ENCODE measurements at regions not wholly inside any gene's neighbourhood (a gene's known extent, or its start where the extent isn't known, plus 50 kb on each side); places are given as distances from the start of the nearest gene placed in this dataset.
"Not testable (repeated sequence)": the region's sequence is repeated elsewhere in the genome, so short reads cannot be mapped to it uniquely, and the experiment has no call there.

DNA sequence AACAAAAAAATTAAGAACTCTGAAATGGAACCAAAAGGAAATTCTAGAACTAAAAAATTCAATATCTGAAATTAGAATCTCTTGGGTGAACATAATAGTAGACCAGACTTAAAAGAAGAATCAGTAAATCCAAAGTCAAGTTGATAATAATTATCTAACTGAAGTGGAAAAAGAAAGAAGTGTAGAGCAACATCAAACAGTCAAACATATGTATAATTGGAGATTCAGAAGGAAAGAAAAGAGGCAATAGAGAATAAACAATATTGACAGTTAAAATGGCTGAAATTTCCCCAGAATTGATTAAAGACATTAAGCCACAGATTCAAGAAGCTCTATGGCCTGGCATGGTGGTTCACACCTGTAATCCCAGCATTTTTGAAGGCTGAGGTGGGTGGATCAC is 383.6 kb downstream of the PREX1 start:
- Histone ChIP-seq H3K27ac (ENCODE audit: low read length) (no peak overlapping the region), H3K4me3 (ENCODE audit: low read length) (no peak overlapping the region), H3K36me3 (ENCODE audit: control insufficient read depth, insufficient read depth, low read length) (no peaks in the 10 kb centered on the region), H3K27me3 (ENCODE audit: control insufficient read depth, insufficient read depth, low read length) (no peaks in the 10 kb centered on the region), H3K4me1 (ENCODE audit: control insufficient read depth, insufficient read depth, low read length) (no peaks in the 10 kb centered on the region), H3K9me3 (ENCODE audit: control insufficient read depth, insufficient read depth, low read length) (no peaks in the 10 kb centered on the region)
- DNase-seq (ENCODE audit: low read depth, low spot score) = no peak

DNA sequence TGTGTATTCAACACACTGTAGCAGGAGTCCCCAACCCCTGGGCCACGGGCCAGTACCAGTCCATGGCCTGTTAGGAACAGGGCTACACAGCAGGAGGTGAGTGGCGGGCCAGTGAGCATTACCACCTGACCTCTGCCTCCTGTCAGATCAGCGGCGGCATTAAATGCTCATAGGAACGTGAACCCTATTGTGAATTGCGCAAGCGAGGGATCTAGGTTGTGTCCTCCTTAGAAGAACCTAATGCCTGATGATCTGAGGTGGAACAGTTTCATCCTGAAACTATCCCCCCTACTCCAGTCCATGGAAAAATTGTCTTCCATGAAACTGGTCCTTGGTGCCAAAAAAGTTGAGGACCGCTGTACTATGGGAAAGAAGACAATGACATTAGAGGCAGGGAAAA is 386.9 kb downstream of the PREX1 start:
- WGBS (ENCODE audit: insufficient coverage, insufficient read length) = no CpG with 5 or more reads among the region's 8 CpGs
- Histone ChIP-seq H3K9me3 (ENCODE audit: control insufficient read depth, insufficient read depth, low read length) (peaks cover 1% of the 10 kb centered on the region; the same call in 1 of the 2 replicates), H3K4me1 (ENCODE audit: control insufficient read depth, insufficient read depth, low read length) (no peaks in the 10 kb centered on the region), H3K27me3 (ENCODE audit: control insufficient read depth, insufficient read depth, low read length) (no peaks in the 10 kb centered on the region), H3K36me3 (ENCODE audit: control insufficient read depth, insufficient read depth, low read length) (no peaks in the 10 kb centered on the region), H3K4me3 (ENCODE audit: low read length) (no peak overlapping the region), H3K27ac (ENCODE audit: low read length) (no peak overlapping the region)
- no peak for DNase-seq (ENCODE audit: low read depth, low spot score)

DNA sequence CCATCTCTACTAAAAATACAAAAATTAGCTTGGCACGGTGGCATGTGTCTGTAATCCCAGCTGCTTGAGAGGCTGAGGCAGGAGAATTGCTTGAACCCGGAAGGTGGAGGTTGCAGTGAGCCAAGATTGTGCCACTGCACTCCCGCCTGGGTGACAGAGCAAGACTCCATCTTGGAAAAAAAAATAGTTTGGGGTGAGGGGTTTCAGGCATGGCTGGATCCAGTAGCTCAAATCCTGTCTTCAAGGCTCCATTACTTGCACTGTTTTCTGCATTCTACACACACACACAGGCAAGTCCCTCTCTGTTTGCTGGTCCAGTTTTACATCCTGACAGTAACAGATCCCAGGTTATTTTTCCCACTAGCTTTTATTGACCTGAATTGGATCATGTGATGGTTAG is 387.5 kb downstream of the PREX1 start:
- not testable (repeated sequence) for H3K4me1 ChIP-seq (ENCODE audit: control insufficient read depth, insufficient read depth, low read length); H3K36me3 ChIP-seq (ENCODE audit: control insufficient read depth, insufficient read depth, low read length); H3K4me3 ChIP-seq (ENCODE audit: low read length); H3K27me3 ChIP-seq (ENCODE audit: control insufficient read depth, insufficient read depth, low read length); H3K27ac ChIP-seq (ENCODE audit: low read length); H3K9me3 ChIP-seq (ENCODE audit: control insufficient read depth, insufficient read depth, low read length); DNase-seq (ENCODE audit: low read depth, low spot score)
- no CpG with 5 or more reads among the region's 3 CpGs for WGBS (ENCODE audit: insufficient coverage, insufficient read length)

DNA sequence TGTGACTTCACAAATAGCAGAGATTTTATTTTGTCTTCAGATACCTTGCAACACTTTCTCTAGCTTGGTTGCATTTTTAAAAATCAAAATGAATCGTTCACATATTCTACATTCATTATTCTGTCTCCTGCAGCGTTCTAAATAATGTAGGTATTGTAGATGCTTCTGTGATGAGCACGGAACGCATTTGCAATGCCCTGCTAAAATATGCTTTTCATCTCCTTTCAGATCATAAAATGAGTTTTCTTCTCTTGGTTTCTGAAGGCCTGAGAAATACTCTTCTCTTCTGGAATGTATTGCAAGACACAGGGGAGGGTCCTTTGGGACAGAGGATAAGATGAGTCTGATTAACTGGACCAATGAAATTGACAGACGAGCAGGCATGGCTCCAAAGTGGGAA is 390.7 kb downstream of the PREX1 start:
- no peak overlapping the region for H3K4me3 ChIP-seq (ENCODE audit: low read length)
- H3K36me3 ChIP-seq (ENCODE audit: control insufficient read depth, insufficient read depth, low read length) = no peaks in the 10 kb centered on the region
- no peak for DNase-seq (ENCODE audit: low read depth, low spot score)
- no CpG with 5 or more reads among the region's 5 CpGs for WGBS (ENCODE audit: insufficient coverage, insufficient read length)
- H3K9me3 ChIP-seq (ENCODE audit: control insufficient read depth, insufficient read depth, low read length) = peaks cover 1% of the 10 kb centered on the region; the same call in 1 of the 2 replicates
- H3K27me3 ChIP-seq (ENCODE audit: control insufficient read depth, insufficient read depth, low read length) = no peaks in the 10 kb centered on the region
- no peak overlapping the region for H3K27ac ChIP-seq (ENCODE audit: low read length)
- 0 out of 2 replicates have a peak, but pooled peaks cover 1% of the 10 kb centered on the region for H3K4me1 ChIP-seq (ENCODE audit: control insufficient read depth, insufficient read depth, low read length)

DNA sequence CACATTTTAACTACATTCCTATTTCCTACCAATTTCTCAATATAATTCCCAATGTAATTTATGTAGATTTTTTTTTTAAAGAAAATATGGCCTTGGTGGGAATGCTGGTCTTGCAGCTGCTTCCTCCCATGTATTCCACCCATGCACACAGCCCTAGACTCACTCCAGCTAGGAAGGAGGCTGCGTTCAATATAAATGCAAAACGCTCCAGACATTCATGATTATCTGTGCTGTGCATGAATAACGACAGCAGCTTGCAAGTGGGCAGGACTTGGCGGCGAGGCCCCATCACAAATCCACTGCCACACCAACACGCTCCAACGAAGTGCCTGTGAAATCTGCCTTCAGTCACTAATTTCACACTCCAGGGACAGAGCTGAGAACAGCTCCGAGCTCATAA is 391.2 kb downstream of the PREX1 start:
- not testable (repeated sequence) for H3K27ac ChIP-seq (ENCODE audit: low read length); H3K27me3 ChIP-seq (ENCODE audit: control insufficient read depth, insufficient read depth, low read length); H3K4me1 ChIP-seq (ENCODE audit: control insufficient read depth, insufficient read depth, low read length); H3K36me3 ChIP-seq (ENCODE audit: control insufficient read depth, insufficient read depth, low read length); H3K4me3 ChIP-seq (ENCODE audit: low read length); DNase-seq (ENCODE audit: low read depth, low spot score); H3K9me3 ChIP-seq (ENCODE audit: control insufficient read depth, insufficient read depth, low read length)
- no CpG with 5 or more reads among the region's 8 CpGs for WGBS (ENCODE audit: insufficient coverage, insufficient read length)

DNA sequence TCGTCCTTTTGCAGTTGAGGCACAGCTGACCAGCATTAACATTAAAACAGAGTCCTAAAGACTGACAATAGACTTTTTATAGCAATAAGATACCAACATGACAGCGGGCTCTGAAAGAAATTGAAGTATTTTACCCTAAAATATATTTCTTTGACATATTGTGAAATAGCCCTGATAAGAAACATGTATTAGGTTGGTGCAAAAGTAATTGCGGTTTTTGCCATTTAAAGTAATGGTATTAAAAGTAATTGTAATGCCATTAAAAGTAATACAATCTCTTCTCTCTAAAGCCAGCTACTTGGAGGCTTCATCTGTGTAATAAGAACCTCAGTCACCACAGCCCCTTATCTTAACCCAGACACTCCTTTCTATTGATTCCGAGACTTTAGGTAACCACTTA is 394.6 kb downstream of the PREX1 start:
- no CpG with 5 or more reads among the region's 4 CpGs for WGBS (ENCODE audit: insufficient coverage, insufficient read length)
- Histone ChIP-seq H3K27me3 (ENCODE audit: control insufficient read depth, insufficient read depth, low read length) (no peaks in the 10 kb centered on the region), H3K9me3 (ENCODE audit: control insufficient read depth, insufficient read depth, low read length) (peaks cover 1% of the 10 kb centered on the region; the same call in 1 of the 2 replicates), H3K4me1 (ENCODE audit: control insufficient read depth, insufficient read depth, low read length) (peaks cover 3% of the 10 kb centered on the region; the same call in 1 of the 2 replicates), H3K4me3 (ENCODE audit: low read length) (no peak overlapping the region), H3K36me3 (ENCODE audit: control insufficient read depth, insufficient read depth, low read length) (no peaks in the 10 kb centered on the region), H3K27ac (ENCODE audit: low read length) (no peak overlapping the region)
- no peak for DNase-seq (ENCODE audit: low read depth, low spot score)

DNA sequence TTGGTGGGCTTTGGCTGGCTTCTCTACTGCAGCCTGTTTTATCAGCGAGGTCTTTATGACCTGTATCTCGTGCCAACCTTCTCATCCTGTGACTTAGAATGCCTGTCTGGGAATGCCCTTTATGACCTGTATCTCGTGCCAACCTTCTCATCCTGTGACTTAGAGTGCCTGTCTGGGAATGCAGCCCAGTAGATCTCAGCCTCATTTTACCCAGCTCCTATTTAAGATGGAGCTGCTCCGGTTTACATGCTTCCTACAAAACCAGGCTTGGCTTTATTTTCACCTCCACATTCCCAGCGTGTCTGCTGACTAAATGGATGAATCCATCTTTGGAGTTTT is 395.3 kb downstream of the PREX1 start:
- no peaks in the 10 kb centered on the region for H3K36me3 ChIP-seq (ENCODE audit: control insufficient read depth, insufficient read depth, low read length)
- WGBS (ENCODE audit: insufficient coverage, insufficient read length) = no CpG with 5 or more reads among the region's 5 CpGs
- DNase-seq (ENCODE audit: low read depth, low spot score) = no peak
- no peaks in the 10 kb centered on the region for H3K27me3 ChIP-seq (ENCODE audit: control insufficient read depth, insufficient read depth, low read length)
- no peak overlapping the region for H3K27ac ChIP-seq (ENCODE audit: low read length)
- peaks cover 3% of the 10 kb centered on the region; the same call in 1 of the 2 replicates for H3K4me1 ChIP-seq (ENCODE audit: control insufficient read depth, insufficient read depth, low read length)
- no peak overlapping the region for H3K4me3 ChIP-seq (ENCODE audit: low read length)
- no peaks in the 10 kb centered on the region for H3K9me3 ChIP-seq (ENCODE audit: control insufficient read depth, insufficient read depth, low read length)

DNA sequence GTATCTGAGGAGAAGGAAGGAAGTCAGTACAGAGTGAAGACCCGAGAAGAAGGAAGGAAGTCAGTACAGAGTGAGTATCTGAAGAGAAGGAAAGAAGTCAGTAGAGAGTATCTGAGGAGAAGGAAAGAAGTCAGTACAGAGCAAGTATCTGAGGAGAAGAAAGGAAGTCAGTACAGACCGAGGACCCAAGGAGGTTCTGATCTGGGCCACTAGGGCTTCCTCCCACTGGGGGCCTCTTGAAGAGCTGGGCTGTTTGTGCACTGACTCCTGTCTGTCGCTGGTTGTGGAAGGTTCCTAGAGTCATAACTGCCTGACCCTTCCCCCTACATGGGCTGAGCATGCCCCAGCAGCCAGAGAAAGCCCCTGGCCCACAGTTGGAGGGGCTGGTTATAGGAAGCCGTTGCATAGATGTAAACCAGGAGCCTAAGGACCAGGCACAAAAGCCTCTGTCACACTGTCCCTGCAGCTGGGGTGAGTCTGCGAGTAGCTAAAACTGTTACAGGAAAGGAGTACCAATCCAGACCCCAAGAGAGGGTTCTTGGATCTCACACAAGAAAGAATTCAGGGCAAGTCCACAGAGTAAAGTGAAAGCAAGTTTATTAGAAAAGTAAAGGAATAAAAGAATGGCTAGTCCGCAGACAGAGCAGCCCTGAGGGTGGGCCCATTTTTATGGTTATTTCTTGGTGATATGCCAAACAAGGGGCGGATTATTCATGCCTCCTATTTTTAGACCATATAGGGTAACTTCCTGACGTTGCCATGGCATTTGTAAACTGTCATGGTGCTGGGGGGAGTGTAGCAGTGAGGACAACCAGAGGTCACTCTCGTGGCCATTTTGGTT is 395.9 kb downstream of the PREX1 start:
- no peaks in the 10 kb centered on the region for H3K36me3 ChIP-seq (ENCODE audit: control insufficient read depth, insufficient read depth, low read length)
- DNase-seq (ENCODE audit: low read depth, low spot score) = no peak
- H3K4me1 ChIP-seq (ENCODE audit: control insufficient read depth, insufficient read depth, low read length) = peaks cover 3% of the 10 kb centered on the region; the same call in 1 of the 2 replicates
- no peaks in the 10 kb centered on the region for H3K27me3 ChIP-seq (ENCODE audit: control insufficient read depth, insufficient read depth, low read length)
- H3K4me3 ChIP-seq (ENCODE audit: low read length) = no peak overlapping the region
- H3K27ac ChIP-seq (ENCODE audit: low read length) = no peak overlapping the region
- no CpG with 5 or more reads among the region's 9 CpGs for WGBS (ENCODE audit: insufficient coverage, insufficient read length)
- H3K9me3 ChIP-seq (ENCODE audit: control insufficient read depth, insufficient read depth, low read length) = no peaks in the 10 kb centered on the region

DNA sequence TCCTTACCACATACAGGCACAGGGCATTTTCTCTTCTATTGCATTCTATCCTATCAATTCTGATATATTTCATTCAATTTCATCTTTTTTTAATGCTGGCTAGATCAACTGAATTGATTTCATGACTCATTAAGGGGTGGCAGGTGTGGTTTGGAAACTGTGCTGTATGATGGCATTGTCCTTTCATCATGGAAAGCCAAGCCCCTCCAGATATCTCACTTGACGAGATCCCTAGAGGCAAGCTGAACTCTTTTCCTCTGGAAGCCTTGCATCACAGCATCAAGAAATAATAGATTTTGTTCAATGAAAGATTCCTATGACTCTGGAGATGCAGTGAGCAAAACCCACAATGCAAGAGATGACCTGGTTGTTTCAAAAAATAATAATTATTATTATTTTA is 401.2 kb downstream of the PREX1 start:
- no peak for DNase-seq (ENCODE audit: low read depth, low spot score)
- no peak overlapping the region for H3K4me3 ChIP-seq (ENCODE audit: low read length)
- H3K27ac ChIP-seq (ENCODE audit: low read length) = no peak overlapping the region
- no CpG with 5 or more reads among the region's 1 CpG for WGBS (ENCODE audit: insufficient coverage, insufficient read length)
- H3K27me3 ChIP-seq (ENCODE audit: control insufficient read depth, insufficient read depth, low read length) = no peaks in the 10 kb centered on the region
- no peaks in the 10 kb centered on the region for H3K9me3 ChIP-seq (ENCODE audit: control insufficient read depth, insufficient read depth, low read length)
- no peaks in the 10 kb centered on the region for H3K4me1 ChIP-seq (ENCODE audit: control insufficient read depth, insufficient read depth, low read length)
- H3K36me3 ChIP-seq (ENCODE audit: control insufficient read depth, insufficient read depth, low read length) = no peaks in the 10 kb centered on the region

DNA sequence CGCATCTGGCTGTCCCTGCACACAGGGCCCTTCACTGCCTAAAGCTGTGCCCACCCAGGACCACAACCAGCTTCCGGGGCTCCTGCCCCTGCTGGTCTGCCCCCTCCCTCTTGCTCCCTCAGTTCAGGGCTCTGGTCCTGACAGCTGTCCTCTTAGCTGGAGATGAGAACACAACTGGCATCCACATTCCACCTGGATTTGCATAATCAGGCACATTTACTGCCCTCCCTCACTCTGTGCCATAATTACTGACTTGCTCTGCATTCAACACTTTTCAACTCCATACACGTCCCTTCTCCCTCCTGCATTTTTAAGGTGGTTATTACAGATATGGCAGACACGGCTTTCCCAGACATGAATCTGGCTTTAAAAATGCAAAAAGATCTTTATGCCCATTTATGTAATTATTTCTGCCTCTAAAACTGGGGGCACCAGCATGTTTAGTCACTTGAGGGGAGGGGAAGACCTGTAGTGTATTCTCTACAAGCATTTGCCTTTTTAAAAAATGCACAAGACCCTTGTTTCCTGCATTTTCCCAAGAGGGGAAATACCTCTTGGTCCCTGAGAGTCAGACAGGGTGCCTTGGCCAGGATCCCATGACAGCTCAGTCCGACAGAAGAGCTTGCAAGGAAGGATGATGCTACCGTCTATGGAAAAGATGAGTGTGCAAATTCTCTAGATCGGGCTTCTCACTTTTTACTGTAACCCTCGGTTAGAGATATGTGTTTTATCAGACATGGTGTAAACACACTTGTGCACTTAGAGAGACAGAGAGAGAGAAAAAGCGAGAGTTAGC is 401.8 kb downstream of the PREX1 start:
- H3K27ac ChIP-seq (ENCODE audit: low read length) = no peak overlapping the region
- H3K36me3 ChIP-seq (ENCODE audit: control insufficient read depth, insufficient read depth, low read length) = no peaks in the 10 kb centered on the region
- H3K27me3 ChIP-seq (ENCODE audit: control insufficient read depth, insufficient read depth, low read length) = no peaks in the 10 kb centered on the region
- no CpG with 5 or more reads among the region's 9 CpGs for WGBS (ENCODE audit: insufficient coverage, insufficient read length)
- no peak for DNase-seq (ENCODE audit: low read depth, low spot score)
- no peak overlapping the region for H3K4me3 ChIP-seq (ENCODE audit: low read length)
- no peaks in the 10 kb centered on the region for H3K9me3 ChIP-seq (ENCODE audit: control insufficient read depth, insufficient read depth, low read length)
- no peaks in the 10 kb centered on the region for H3K4me1 ChIP-seq (ENCODE audit: control insufficient read depth, insufficient read depth, low read length)
